ENCODE measurements at regions not wholly inside any gene's neighbourhood (a gene's known extent, or its start where the extent isn't known, plus 50 kb on each side); places are given as distances from the start of the nearest gene placed in this dataset.

DNA sequence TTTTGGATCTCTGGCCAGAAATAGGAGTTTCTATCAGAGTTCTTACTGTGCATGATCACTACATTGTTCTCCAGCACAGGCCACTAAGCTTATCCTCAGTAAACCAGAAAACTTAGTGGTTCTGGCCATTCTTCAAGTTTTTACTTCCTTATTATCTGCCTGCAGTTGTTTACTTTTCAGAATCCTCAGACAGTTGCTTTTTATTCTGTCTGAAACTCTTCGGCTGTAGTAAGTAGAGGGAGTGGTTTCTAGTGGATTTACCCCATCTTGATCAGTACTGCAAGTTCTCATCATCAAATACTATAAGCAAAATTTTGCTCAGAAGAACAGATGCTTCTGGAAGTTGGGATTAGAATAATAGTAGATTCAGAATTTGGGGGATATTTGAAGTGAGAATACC lies 193.0 kb upstream of the RARB start:
- Histone ChIP-seq H3K27me3 (ENCODE audit: insufficient read depth) (no peaks in the 10 kb centered on the region), H2AFZ (no peak overlapping the region), H3F3A (replicated peaks; ENCODE audit: low read depth) (no peaks in the 10 kb centered on the region), H3K79me2 (replicated peaks; ENCODE audit: insufficient read depth) (no peaks in the 10 kb centered on the region), H3K36me3 (ENCODE audit: insufficient read depth) (no peaks in the 10 kb centered on the region), H4K20me1 (replicated peaks; ENCODE audit: insufficient read depth) (no peaks in the 10 kb centered on the region), H3K4me3 (no peak overlapping the region), H3K27ac (ENCODE audit: low read depth) (no peak overlapping the region), H3K4me1 (ENCODE audit: insufficient read depth) (no peaks in the 10 kb centered on the region), H3K9me2 (ENCODE audit: insufficient read depth) (no peaks in the 10 kb centered on the region), H3K4me2 (no peak overlapping the region)
- TF ChIP-seq ZNF331 (CRISPR knock-in tag; IDR thresholded peaks at IDR 0.05; ENCODE audit: low read depth) (no peak), NANOG (IDR thresholded peaks at IDR 0.05; ENCODE audit: borderline replicate concordance) (no peak), EZH2 (IDR thresholded peaks at IDR 0.05; ENCODE audit: low read depth, unreplicated experiment) (no peak), STAT1 (IDR thresholded peaks at IDR 0.05; ENCODE audit: unreplicated experiment) (no peak)
- TF ChIP-seq, protein P1, sequence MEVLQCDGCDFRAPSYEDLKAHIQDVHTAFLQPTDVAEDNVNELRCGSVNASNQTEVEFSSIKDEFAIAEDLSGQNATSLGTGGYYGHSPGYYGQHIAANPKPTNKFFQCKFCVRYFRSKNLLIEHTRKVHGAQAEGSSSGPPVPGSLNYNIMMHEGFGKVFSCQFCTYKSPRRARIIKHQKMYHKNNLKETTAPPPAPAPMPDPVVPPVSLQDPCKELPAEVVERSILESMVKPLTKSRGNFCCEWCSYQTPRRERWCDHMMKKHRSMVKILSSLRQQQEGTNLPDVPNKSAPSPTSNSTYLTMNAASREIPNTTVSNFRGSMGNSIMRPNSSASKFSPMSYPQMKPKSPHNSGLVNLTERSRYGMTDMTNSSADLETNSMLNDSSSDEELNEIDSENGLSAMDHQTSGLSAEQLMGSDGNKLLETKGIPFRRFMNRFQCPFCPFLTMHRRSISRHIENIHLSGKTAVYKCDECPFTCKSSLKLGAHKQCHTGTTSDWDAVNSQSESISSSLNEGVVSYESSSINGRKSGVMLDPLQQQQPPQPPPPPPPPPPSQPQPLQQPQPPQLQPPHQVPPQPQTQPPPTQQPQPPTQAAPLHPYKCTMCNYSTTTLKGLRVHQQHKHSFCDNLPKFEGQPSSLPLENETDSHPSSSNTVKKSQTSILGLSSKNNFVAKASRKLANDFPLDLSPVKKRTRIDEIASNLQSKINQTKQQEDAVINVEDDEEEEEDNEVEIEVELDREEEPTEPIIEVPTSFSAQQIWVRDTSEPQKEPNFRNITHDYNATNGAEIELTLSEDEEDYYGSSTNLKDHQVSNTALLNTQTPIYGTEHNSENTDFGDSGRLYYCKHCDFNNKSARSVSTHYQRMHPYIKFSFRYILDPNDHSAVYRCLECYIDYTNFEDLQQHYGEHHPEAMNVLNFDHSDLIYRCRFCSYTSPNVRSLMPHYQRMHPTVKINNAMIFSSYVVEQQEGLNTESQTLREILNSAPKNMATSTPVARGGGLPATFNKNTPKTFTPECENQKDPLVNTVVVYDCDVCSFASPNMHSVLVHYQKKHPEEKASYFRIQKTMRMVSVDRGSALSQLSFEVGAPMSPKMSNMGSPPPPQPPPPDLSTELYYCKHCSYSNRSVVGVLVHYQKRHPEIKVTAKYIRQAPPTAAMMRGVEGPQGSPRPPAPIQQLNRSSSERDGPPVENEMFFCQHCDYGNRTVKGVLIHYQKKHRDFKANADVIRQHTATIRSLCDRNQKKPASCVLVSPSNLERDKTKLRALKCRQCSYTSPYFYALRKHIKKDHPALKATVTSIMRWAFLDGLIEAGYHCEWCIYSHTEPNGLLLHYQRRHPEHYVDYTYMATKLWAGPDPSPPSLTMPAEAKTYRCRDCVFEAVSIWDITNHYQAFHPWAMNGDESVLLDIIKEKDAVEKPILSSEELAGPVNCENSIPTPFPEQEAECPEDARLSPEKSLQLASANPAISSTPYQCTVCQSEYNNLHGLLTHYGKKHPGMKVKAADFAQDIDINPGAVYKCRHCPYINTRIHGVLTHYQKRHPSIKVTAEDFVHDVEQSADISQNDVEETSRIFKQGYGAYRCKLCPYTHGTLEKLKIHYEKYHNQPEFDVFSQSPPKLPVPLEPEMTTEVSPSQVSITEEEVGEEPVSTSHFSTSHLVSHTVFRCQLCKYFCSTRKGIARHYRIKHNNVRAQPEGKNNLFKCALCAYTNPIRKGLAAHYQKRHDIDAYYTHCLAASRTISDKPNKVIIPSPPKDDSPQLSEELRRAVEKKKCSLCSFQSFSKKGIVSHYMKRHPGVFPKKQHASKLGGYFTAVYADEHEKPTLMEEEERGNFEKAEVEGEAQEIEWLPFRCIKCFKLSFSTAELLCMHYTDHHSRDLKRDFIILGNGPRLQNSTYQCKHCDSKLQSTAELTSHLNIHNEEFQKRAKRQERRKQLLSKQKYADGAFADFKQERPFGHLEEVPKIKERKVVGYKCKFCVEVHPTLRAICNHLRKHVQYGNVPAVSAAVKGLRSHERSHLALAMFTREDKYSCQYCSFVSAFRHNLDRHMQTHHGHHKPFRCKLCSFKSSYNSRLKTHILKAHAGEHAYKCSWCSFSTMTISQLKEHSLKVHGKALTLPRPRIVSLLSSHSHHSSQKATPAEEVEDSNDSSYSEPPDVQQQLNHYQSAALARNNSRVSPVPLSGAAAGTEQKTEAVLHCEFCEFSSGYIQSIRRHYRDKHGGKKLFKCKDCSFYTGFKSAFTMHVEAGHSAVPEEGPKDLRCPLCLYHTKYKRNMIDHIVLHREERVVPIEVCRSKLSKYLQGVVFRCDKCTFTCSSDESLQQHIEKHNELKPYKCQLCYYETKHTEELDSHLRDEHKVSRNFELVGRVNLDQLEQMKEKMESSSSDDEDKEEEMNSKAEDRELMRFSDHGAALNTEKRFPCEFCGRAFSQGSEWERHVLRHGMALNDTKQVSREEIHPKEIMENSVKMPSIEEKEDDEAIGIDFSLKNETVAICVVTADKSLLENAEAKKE (CRISPR knock-in tag; IDR thresholded peaks at IDR 0.05), result no peak
- no peaks in the 10 kb centered on the region for H3K9me3 Mint-ChIP-seq
- no peak overlapping the region for H3K27ac Mint-ChIP-seq
- no peaks in the 10 kb centered on the region for H3K36me3 Mint-ChIP-seq (ENCODE audit: low read depth)
- no peak for DNase-seq (ENCODE audit: low spot score)
- H3K27me3 Mint-ChIP-seq (ENCODE audit: insufficient read depth, low read depth, poor library complexity), result no peaks in the 10 kb centered on the region
- H3K4me1 Mint-ChIP-seq, result peaks cover 2% of the 10 kb centered on the region; the same call in 2 of the 3 replicates
- no peak for ATAC-seq
- H3K4me3 Mint-ChIP-seq, result no peak overlapping the region

DNA sequence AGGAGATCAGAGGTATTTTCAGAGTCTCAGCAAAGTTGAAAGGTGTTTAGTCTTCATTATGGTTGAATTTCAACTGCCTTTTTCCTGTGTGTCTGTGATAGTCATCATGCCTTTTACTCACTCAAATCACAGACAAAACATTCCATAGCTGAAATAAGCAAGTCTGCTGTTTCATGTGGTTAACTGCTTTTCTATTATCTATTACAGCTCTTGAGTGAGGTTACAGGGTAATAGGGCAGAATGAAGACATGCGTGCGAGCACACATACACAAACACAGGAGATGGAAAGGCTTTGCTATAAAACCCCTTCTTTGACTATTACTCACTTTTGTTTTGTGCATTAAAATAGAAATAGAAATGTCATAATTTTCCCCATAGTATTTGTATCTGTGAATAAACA lies 192.6 kb upstream of the RARB start:
- no peaks in the 10 kb centered on the region for H3K27me3 ChIP-seq (ENCODE audit: insufficient read depth)
- no peak overlapping the region for H2AFZ ChIP-seq
- Mint-ChIP-seq H3K4me3 (no peak overlapping the region), H3K9me3 (no peaks in the 10 kb centered on the region), H3K27ac (no peak overlapping the region), H3K36me3 (ENCODE audit: low read depth) (no peaks in the 10 kb centered on the region), H3K27me3 (ENCODE audit: insufficient read depth, low read depth, poor library complexity) (no peaks in the 10 kb centered on the region), H3K4me1 (peaks cover 2% of the 10 kb centered on the region; the same call in 2 of the 3 replicates)
- H3K9me2 ChIP-seq (ENCODE audit: insufficient read depth), result no peaks in the 10 kb centered on the region
- ATAC-seq (no peak), DNase-seq (ENCODE audit: low spot score) (no peak)
- H3K27ac ChIP-seq (ENCODE audit: low read depth), result no peak overlapping the region
- H3K4me2 ChIP-seq, result no peak overlapping the region
- H3K36me3 ChIP-seq (ENCODE audit: insufficient read depth), result no peaks in the 10 kb centered on the region
- H3K79me2 ChIP-seq (replicated peaks; ENCODE audit: insufficient read depth), result no peaks in the 10 kb centered on the region
- no peaks in the 10 kb centered on the region for H3K4me1 ChIP-seq (ENCODE audit: insufficient read depth)
- H3K4me3 ChIP-seq, result no peak overlapping the region
- H3F3A ChIP-seq (replicated peaks; ENCODE audit: low read depth), result no peaks in the 10 kb centered on the region
- H4K20me1 ChIP-seq (replicated peaks; ENCODE audit: insufficient read depth), result no peaks in the 10 kb centered on the region
- TF ChIP-seq CREB1 (CRISPR knock-in tag; IDR thresholded peaks at IDR 0.05; ENCODE audit: low read depth) (no peak), POLR2AphosphoS5 (IDR thresholded peaks at IDR 0.05; ENCODE audit: low read depth) (no peak), JUNB (IDR thresholded peaks at IDR 0.05; ENCODE audit: unreplicated experiment) (no peak)
- TF ChIP-seq, protein P2, sequence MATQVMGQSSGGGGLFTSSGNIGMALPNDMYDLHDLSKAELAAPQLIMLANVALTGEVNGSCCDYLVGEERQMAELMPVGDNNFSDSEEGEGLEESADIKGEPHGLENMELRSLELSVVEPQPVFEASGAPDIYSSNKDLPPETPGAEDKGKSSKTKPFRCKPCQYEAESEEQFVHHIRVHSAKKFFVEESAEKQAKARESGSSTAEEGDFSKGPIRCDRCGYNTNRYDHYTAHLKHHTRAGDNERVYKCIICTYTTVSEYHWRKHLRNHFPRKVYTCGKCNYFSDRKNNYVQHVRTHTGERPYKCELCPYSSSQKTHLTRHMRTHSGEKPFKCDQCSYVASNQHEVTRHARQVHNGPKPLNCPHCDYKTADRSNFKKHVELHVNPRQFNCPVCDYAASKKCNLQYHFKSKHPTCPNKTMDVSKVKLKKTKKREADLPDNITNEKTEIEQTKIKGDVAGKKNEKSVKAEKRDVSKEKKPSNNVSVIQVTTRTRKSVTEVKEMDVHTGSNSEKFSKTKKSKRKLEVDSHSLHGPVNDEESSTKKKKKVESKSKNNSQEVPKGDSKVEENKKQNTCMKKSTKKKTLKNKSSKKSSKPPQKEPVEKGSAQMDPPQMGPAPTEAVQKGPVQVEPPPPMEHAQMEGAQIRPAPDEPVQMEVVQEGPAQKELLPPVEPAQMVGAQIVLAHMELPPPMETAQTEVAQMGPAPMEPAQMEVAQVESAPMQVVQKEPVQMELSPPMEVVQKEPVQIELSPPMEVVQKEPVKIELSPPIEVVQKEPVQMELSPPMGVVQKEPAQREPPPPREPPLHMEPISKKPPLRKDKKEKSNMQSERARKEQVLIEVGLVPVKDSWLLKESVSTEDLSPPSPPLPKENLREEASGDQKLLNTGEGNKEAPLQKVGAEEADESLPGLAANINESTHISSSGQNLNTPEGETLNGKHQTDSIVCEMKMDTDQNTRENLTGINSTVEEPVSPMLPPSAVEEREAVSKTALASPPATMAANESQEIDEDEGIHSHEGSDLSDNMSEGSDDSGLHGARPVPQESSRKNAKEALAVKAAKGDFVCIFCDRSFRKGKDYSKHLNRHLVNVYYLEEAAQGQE (IDR thresholded peaks at IDR 0.05; ENCODE audit: unreplicated experiment), result no peak
